EL (cell line): ENCODE measurements at regions not wholly inside any gene's neighbourhood (a gene's known extent, or its start where the extent isn't known, plus 50 kb on each side); places are given as distances from the start of the nearest gene placed in this dataset.
"Not testable (repeated sequence)": the region's sequence is repeated elsewhere in the genome, so short reads cannot be mapped to it uniquely, and the experiment has no call there.

Experiments used
- DNase-seq: peaks from one replicate; pipeline ENCODE4 v3.0.0-alpha.2; 2016

GRCh38 chr4:100900945-100901344 lies 383.1 kb upstream of the EMCN start:
- DNase-seq, result not testable (repeated sequence)

GRCh38 chr4:100900134-100900533 lies 382.3 kb upstream of the EMCN start:
- no peak for DNase-seq

GRCh38 chr4:100898844-100899243 lies 381.0 kb upstream of the EMCN start:
- DNase-seq, result no peak

GRCh38 chr4:100895556-100896197 lies 377.9 kb upstream of the EMCN start:
- DNase-seq, result peak; percentile 8

- no peak for DNase-seq
These were observed 376.6 kb upstream of the EMCN start for GRCh38 chr4:100894339-100894870.

GRCh38 chr4:100891808-100892207 lies 374.0 kb upstream of the EMCN start:
- no peak for DNase-seq

GRCh38 chr4:100889898-100890297 lies 372.1 kb upstream of the EMCN start:
- no peak for DNase-seq

GRCh38 chr4:100889401-100889800 lies 371.6 kb upstream of the EMCN start:
- no peak for DNase-seq

GRCh38 chr4:100882661-100883060 lies 364.8 kb upstream of the EMCN start:
- DNase-seq, result no peak

- DNase-seq, result no peak
These were observed 363.5 kb upstream of the EMCN start for GRCh38 chr4:100881283-100881682.

- no peak for DNase-seq
These were observed 362.2 kb upstream of the EMCN start for GRCh38 chr4:100880011-100880410.

GRCh38 chr4:100879471-100879870 lies 361.6 kb upstream of the EMCN start:
- DNase-seq, result no peak

GRCh38 chr4:100876546-100876945 lies 358.7 kb upstream of the EMCN start:
- DNase-seq, result no peak

GRCh38 chr4:100875296-100876068 lies 357.7 kb upstream of the EMCN start:
- no peak for DNase-seq

- DNase-seq, result peak; percentile 44
These were observed 355.0 kb upstream of the EMCN start for GRCh38 chr4:100872811-100873210.

- no peak for DNase-seq
These were observed 353.3 kb upstream of the EMCN start for GRCh38 chr4:100870940-100871772.

- no peak for DNase-seq
These were observed 351.5 kb upstream of the EMCN start for GRCh38 chr4:100869276-100869675.

GRCh38 chr4:100868281-100868680 lies 350.5 kb upstream of the EMCN start:
- DNase-seq, result not testable (repeated sequence)

GRCh38 chr4:100852326-100852725 lies 334.5 kb upstream of the EMCN start:
- DNase-seq, result no peak

GRCh38 chr4:100849319-100849718 lies 331.5 kb upstream of the EMCN start:
- no peak for DNase-seq

GRCh38 chr4:100848841-100849240 lies 331.0 kb upstream of the EMCN start:
- DNase-seq, result no peak

- DNase-seq, result no peak
These were observed 326.1 kb upstream of the EMCN start for GRCh38 chr4:100843910-100844309.

GRCh38 chr4:100842856-100843255 lies 325.0 kb upstream of the EMCN start:
- no peak for DNase-seq
